ENCODE measurements at regions not wholly inside any gene's neighbourhood (a gene's known extent, or its start where the extent isn't known, plus 50 kb on each side); places are given as distances from the start of the nearest gene placed in this dataset.

GRCh38 chr2:125684932-125685331 is 971.0 kb upstream of the GYPC start:
- Histone ChIP-seq H3K4me1 (ENCODE audit: control insufficient read depth in 2 of 2, insufficient read depth in 2 of 2, low read length in 2 of 2) (no peaks in the 10 kb centered on the region), H2AFZ (ENCODE audit: insufficient read depth, low read depth, low read length, poor library complexity, severe bottlenecking) (no peak overlapping the region), H3K9ac (ENCODE audit: low read length) (no peak overlapping the region), H4K20me1 (ENCODE audit: control insufficient read depth, insufficient read depth, low read length, poor library complexity, severe bottlenecking) (no peaks in the 10 kb centered on the region), H3K79me2 (ENCODE audit: control insufficient read depth, insufficient read depth, low read length) (no peaks in the 10 kb centered on the region), H3K36me3 (replicated peaks in 1 of 2; ENCODE audit: control extremely low read depth in 1 of 2, control insufficient read depth in 1 of 2, extremely low read depth in 1 of 2, insufficient read depth in 2 of 2, low read length in 1 of 2) (no peaks in the 10 kb centered on the region), H3K27ac (ENCODE audit: low read length in 2 of 2) (no peak overlapping the region), H3K4me2 (replicated peaks; ENCODE audit: low read depth, low read length, poor library complexity, severe bottlenecking) (no peak overlapping the region), H3K9me3 (ENCODE audit: control extremely low read depth in 1 of 3, control insufficient read depth in 2 of 3, insufficient read depth in 1 of 3, low read length in 2 of 3) (peaks cover 0 to 4% (median 0%) of the 10 kb centered on the region in 3 donors), H3K27me3 (replicated peaks in 1 of 4; ENCODE audit: control extremely low read depth in 1 of 4, control insufficient read depth in 3 of 4, insufficient read depth in 4 of 4, low read length in 3 of 4) (no peaks in the 10 kb centered on the region), H3K4me3 (ENCODE audit: control extremely low read depth in 1 of 5, extremely low read depth in 1 of 5, insufficient read depth in 1 of 5, low read depth in 2 of 5, low read length in 4 of 5) (no peak overlapping the region)
- intact Hi-C loops (cut with micrococcal nuclease) = no loop called here
- Mint-ChIP-seq H3K27me3 (no peaks in the 10 kb centered on the region), H3K27ac (no peak overlapping the region), H3K4me1 (no peaks in the 10 kb centered on the region), H3K4me3 (no peak overlapping the region), H3K9me3 (ENCODE audit: insufficient read depth) (peaks cover 5% of the 10 kb centered on the region)
- WGBS (ENCODE audit: insufficient coverage) = 65% methylated on average over 2 of the region's 2 CpGs
- TF ChIP-seq EZH2 (IDR thresholded peaks at IDR 0.05; ENCODE audit: borderline replicate concordance, insufficient read depth, low read depth, low read length, poor library complexity, severe bottlenecking) = no peak
- no peak for TF ChIP-seq CTCF (IDR thresholded peaks at IDR 0.05)
- ATAC-seq (ENCODE audit: low read depth) (no peak), DNase-seq (no peak)
- POLR2A ChIA-PET = no interaction called here
- CTCF ChIA-PET = no interaction called here

DNA sequence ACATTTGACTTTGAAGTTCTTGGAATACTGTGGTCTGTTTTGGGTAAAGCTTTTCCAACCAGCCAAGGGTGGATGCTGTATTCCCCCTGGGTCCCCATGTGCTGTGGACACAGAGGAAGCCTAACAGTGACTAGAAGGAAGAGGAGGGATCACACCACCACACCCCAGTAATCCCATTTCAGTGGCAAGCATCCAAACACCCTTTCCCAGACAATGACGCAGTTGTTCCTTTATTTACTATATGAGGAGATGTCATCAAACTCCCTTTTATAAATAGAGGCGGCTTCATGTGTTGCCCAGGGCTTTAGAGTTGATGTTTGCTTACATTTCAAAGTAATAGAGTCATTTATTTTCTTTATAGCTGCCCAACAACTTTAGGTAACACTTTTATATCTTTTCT is 959.4 kb upstream of the GYPC start:
- Histone ChIP-seq H3K4me3 (ENCODE audit: control extremely low read depth in 1 of 5, extremely low read depth in 1 of 5, insufficient read depth in 1 of 5, low read depth in 2 of 5, low read length in 4 of 5) (no peak overlapping the region), H3K27me3 (replicated peaks in 1 of 4; ENCODE audit: control extremely low read depth in 1 of 4, control insufficient read depth in 3 of 4, insufficient read depth in 4 of 4, low read length in 3 of 4) (no peaks in the 10 kb centered on the region), H3K9ac (ENCODE audit: low read length) (no peak overlapping the region), H2AFZ (ENCODE audit: insufficient read depth, low read depth, low read length, poor library complexity, severe bottlenecking) (no peak overlapping the region), H3K9me3 (ENCODE audit: control extremely low read depth in 1 of 3, control insufficient read depth in 2 of 3, insufficient read depth in 1 of 3, low read length in 2 of 3) (no peaks in the 10 kb centered on the region), H3K36me3 (replicated peaks in 1 of 2; ENCODE audit: control extremely low read depth in 1 of 2, control insufficient read depth in 1 of 2, extremely low read depth in 1 of 2, insufficient read depth in 2 of 2, low read length in 1 of 2) (no peaks in the 10 kb centered on the region), H4K20me1 (ENCODE audit: control insufficient read depth, insufficient read depth, low read length, poor library complexity, severe bottlenecking) (no peaks in the 10 kb centered on the region), H3K4me1 (ENCODE audit: control insufficient read depth in 2 of 2, insufficient read depth in 2 of 2, low read length in 2 of 2) (no peaks in the 10 kb centered on the region), H3K4me2 (replicated peaks; ENCODE audit: low read depth, low read length, poor library complexity, severe bottlenecking) (no peak overlapping the region), H3K79me2 (ENCODE audit: control insufficient read depth, insufficient read depth, low read length) (no peaks in the 10 kb centered on the region), H3K27ac (ENCODE audit: low read length in 2 of 2) (no peak overlapping the region)
- TF ChIP-seq EZH2 (IDR thresholded peaks at IDR 0.05; ENCODE audit: borderline replicate concordance, insufficient read depth, low read depth, low read length, poor library complexity, severe bottlenecking) = no peak
- no peak for TF ChIP-seq CTCF (IDR thresholded peaks at IDR 0.05)
- no peaks in the 10 kb centered on the region for H3K27me3 Mint-ChIP-seq
- H3K4me1 Mint-ChIP-seq = no peaks in the 10 kb centered on the region
- CTCF ChIA-PET = no interaction called here
- DNase-seq = no peak
- no peaks in the 10 kb centered on the region for H3K9me3 Mint-ChIP-seq (ENCODE audit: insufficient read depth)
- H3K27ac Mint-ChIP-seq = no peak overlapping the region
- POLR2A ChIA-PET = no interaction called here
- WGBS (ENCODE audit: insufficient coverage) = no CpG with 5 or more reads among the region's 2 CpGs
- intact Hi-C loops (cut with micrococcal nuclease) = no loop called here
- H3K4me3 Mint-ChIP-seq = no peak overlapping the region
- no peak for ATAC-seq (ENCODE audit: low read depth)
